PC-3 (cell line): ENCODE measurements at regions not wholly inside any gene's neighbourhood (a gene's known extent, or its start where the extent isn't known, plus 50 kb on each side); places are given as distances from the start of the nearest gene placed in this dataset.

Experiments used
- ATAC-seq: fragments of 200-7000 bp; cut with Tn5 transposase; 2 replicates; pipeline ENCODE4 v1.9.1; 2020; ENCODE audit warnings: mild to moderate bottlenecking, moderate library complexity
- BruUV-seq: library from RNA; stranded (reverse); fragments of 400-500 nt; replicated peaks from 2 replicates; lab custom pipeline; 2021; lab: Mats Ljungman, UMichigan
- CTCF ChIA-PET: fragments of 300-600 bp; sonication (Branson Sonifier 250); formaldehyde crosslinking; loops from one replicate; lab custom pipeline; 2022; ENCODE audit warnings: antibody characterized with exemption; lab: Charles Lee
- POLR2A ChIA-PET: fragments of 300-600 bp; sonication (Branson Sonifier 250); formaldehyde crosslinking; loops from one replicate; lab custom pipeline; 2022; ENCODE audit warnings: antibody characterized with exemption; ENCODE audit not compliant: unreplicated experiment; lab: Charles Lee
- DNase-seq: peaks from one replicate; pipeline ENCODE4 v3.0.0-alpha.2; 2015
- H2AFZ ChIP-seq: fragments of 300-600 bp; sonication (generic); 2 replicates; pipeline ENCODE4 v1.6.0; 2016; ENCODE audit warnings: antibody characterized with exemption, low read length
- H3F3A ChIP-seq: fragments of 300-600 bp; sonication (generic); one replicate; pipeline ENCODE4 v1.6.0; 2017; ENCODE audit warnings: antibody characterized with exemption, low read length, control low read depth, mild to moderate bottlenecking; ENCODE audit not compliant: unreplicated experiment
- H3K27ac ChIP-seq: fragments of 300-600 bp; sonication (generic); 2 replicates; pipeline ENCODE4 v1.5.1; 2016; ENCODE audit warnings: mild to moderate bottlenecking, low read length
- H3K27me3 ChIP-seq: fragments of 300-600 bp; sonication (generic); 2 replicates; pipeline ENCODE4 v1.6.1; 2016; ENCODE audit warnings: low read length, mixed read lengths
- H3K36me3 ChIP-seq: fragments of 300-600 bp; sonication (generic); 2 replicates; pipeline ENCODE4 v1.6.1; 2016; ENCODE audit warnings: low read depth, mixed run types, low read length, mixed read lengths
- H3K4me1 ChIP-seq: fragments of 300-600 bp; sonication (generic); 2 replicates; pipeline ENCODE4 v1.5.1; 2016; ENCODE audit warnings: low read length; ENCODE audit not compliant: insufficient read depth
- H3K4me2 ChIP-seq: fragments of 300-600 bp; sonication (generic); 2 replicates; pipeline ENCODE4 v1.6.0; 2016; ENCODE audit warnings: low read length
- H3K4me3 ChIP-seq: fragments of 300-600 bp; sonication (generic); 2 replicates; pipeline ENCODE4 v1.5.1; 2016; ENCODE audit warnings: mild to moderate bottlenecking, low read length, mixed read lengths
- H3K79me2 ChIP-seq: fragments of 300-600 bp; sonication (generic); 2 replicates; pipeline ENCODE4 v1.6.1; 2017; ENCODE audit warnings: low read length, mixed read lengths
- H3K9ac ChIP-seq: fragments of 300-600 bp; sonication (generic); 2 replicates; pipeline ENCODE4 v1.6.0; 2016; ENCODE audit warnings: mild to moderate bottlenecking, low read length
- H3K9me2 ChIP-seq: fragments of 300-600 bp; sonication (generic); replicated peaks from 2 replicates; pipeline ENCODE4 v1.6.1; 2016; ENCODE audit warnings: mixed run types, low read length, mixed read lengths
- H3K9me3 ChIP-seq: fragments of 300-600 bp; sonication (generic); 2 replicates; pipeline ENCODE4 v1.6.1; 2016; ENCODE audit warnings: low read length, mixed read lengths
- H4K20me1 ChIP-seq: fragments of 300-600 bp; sonication (generic); 2 replicates; pipeline ENCODE4 v1.6.1; 2016; ENCODE audit warnings: low read length, mixed read lengths
- CTCF ChIP-seq: fragments of 300-600 bp; sonication (generic); conservative IDR thresholded peaks from 2 replicates; pipeline ENCODE4 v1.5.1; 2017; ENCODE audit warnings: antibody characterized with exemption, low read depth, mild to moderate bottlenecking, low read length
- EZH2 ChIP-seq: fragments of 300-600 bp; sonication (generic); IDR thresholded peaks from one replicate; pipeline ENCODE4 v1.6.1; 2017; ENCODE audit warnings: antibody characterized with exemption, mild to moderate bottlenecking, low read length; ENCODE audit not compliant: unreplicated experiment
- EZH2phosphoT487 ChIP-seq: fragments of 300-600 bp; sonication (generic); IDR thresholded peaks from 2 replicates; pipeline ENCODE4 v1.6.1; 2018; ENCODE audit warnings: mild to moderate bottlenecking, antibody characterized with exemption, low read length, borderline replicate concordance
- intact Hi-C: fragments of 100-400 bp; cut with micrococcal nuclease; formaldehyde crosslinking; loops from 2 replicates; pipeline ENCODE4 v1.9.0; 2023

GRCh38 chr20:24753130-24753529, 195.9 kb upstream of the CST7 start:
- Histone ChIP-seq H4K20me1 (no peaks in the 10 kb centered on the region), H3F3A (no peaks in the 10 kb centered on the region), H3K9ac (no peak overlapping the region), H3K4me3 (no peak overlapping the region), H3K9me3 (no peaks in the 10 kb centered on the region), H2AFZ (no peak overlapping the region), H3K27me3 (peaks cover 38% of the 10 kb centered on the region), H3K9me2 (no peaks in the 10 kb centered on the region), H3K79me2 (no peaks in the 10 kb centered on the region), H3K4me1 (no peaks in the 10 kb centered on the region), H3K27ac (no peak overlapping the region), H3K36me3 (no peaks in the 10 kb centered on the region), H3K4me2 (no peak overlapping the region)
- CTCF ChIA-PET: no interaction called here
- POLR2A ChIA-PET: no interaction called here
- TF ChIP-seq EZH2: no peak
- no peak for TF ChIP-seq CTCF
- no peak for TF ChIP-seq EZH2phosphoT487
- intact Hi-C loops: no loop called here
- DNase-seq (no peak), ATAC-seq (no peak)
- BruUV-seq: no TSS peak

- no peaks in the 10 kb centered on the region for H3K36me3 ChIP-seq
- H3K9ac ChIP-seq: no peak overlapping the region
- TF ChIP-seq EZH2: no peak
- no peak for TF ChIP-seq CTCF
- no peaks in the 10 kb centered on the region for H3F3A ChIP-seq
- H4K20me1 ChIP-seq: no peaks in the 10 kb centered on the region
- POLR2A ChIA-PET: no interaction called here
- no peak overlapping the region for H3K4me2 ChIP-seq
- intact Hi-C loops: no loop called here
- no peaks in the 10 kb centered on the region for H3K4me1 ChIP-seq
- H3K27me3 ChIP-seq: peaks cover 54% of the 10 kb centered on the region
- H3K27ac ChIP-seq: no peak overlapping the region
- no peak for ATAC-seq
- BruUV-seq: no TSS peak
- H3K79me2 ChIP-seq: no peaks in the 10 kb centered on the region
- H3K9me2 ChIP-seq: no peaks in the 10 kb centered on the region
- CTCF ChIA-PET: no interaction called here
- no peak for DNase-seq
- H3K4me3 ChIP-seq: no peak overlapping the region
- no peak overlapping the region for H2AFZ ChIP-seq
- no peaks in the 10 kb centered on the region; the same call in 1 of the 2 replicates for H3K9me3 ChIP-seq
These were observed 194.4 kb upstream of the CST7 start for GRCh38 chr20:24754691-24755090.

GRCh38 chr20:24755411-24755922, 193.6 kb upstream of the CST7 start:
- Histone ChIP-seq H4K20me1 (no peaks in the 10 kb centered on the region), H3K4me3 (no peak overlapping the region), H3K27me3 (peaks cover 61% of the 10 kb centered on the region), H3K79me2 (no peaks in the 10 kb centered on the region), H3K9me3 (no peaks in the 10 kb centered on the region; the same call in 1 of the 2 replicates), H3K27ac (no peak overlapping the region), H3K4me1 (no peaks in the 10 kb centered on the region), H3K36me3 (no peaks in the 10 kb centered on the region), H2AFZ (no peak overlapping the region), H3K9ac (no peak overlapping the region), H3K4me2 (no peak overlapping the region), H3F3A (no peaks in the 10 kb centered on the region), H3K9me2 (no peaks in the 10 kb centered on the region)
- ChIA-PET CTCF (no interaction called here), POLR2A (no interaction called here)
- DNase-seq: no peak
- intact Hi-C loops: no loop called here
- no peak for TF ChIP-seq EZH2
- TF ChIP-seq EZH2phosphoT487: no peak
- no peak for TF ChIP-seq CTCF
- ATAC-seq: no peak
- BruUV-seq: no TSS peak
